Stimulated activated naive CD8-positive, alpha-beta T cell treated with anti-CD3 and anti-CD28 coated beads, Interleukin-15, amount 100 ng/mL, for 72 hours (primary cell): ENCODE measurements at regions not wholly inside any gene's neighbourhood (a gene's known extent, or its start where the extent isn't known, plus 50 kb on each side); places are given as distances from the start of the nearest gene placed in this dataset.
A peak's percentile ranks its signal among the peaks of the same experiment; 100 is the strongest.
"Not testable (repeated sequence)": the region's sequence is repeated elsewhere in the genome, so short reads cannot be mapped to it uniquely, and the experiment has no call there.

Experiments used
- ATAC-seq: fragments of 150-1000 bp; cut with Tn5 transposase; 2 replicates; pipeline ENCODE4 v1.10.0; 2021; ENCODE audit warnings: mild to moderate bottlenecking, moderate library complexity
- DNase-seq, 2 donors: peaks; one replicate each; pipeline ENCODE4 v3.0.0; 2021 to 2022
- H3K27ac Mint-ChIP-seq, 2 donors: one replicate each; pipeline ENCODE4 v1.8.0; 2022; ENCODE audit warnings: mild to moderate bottlenecking in 2 of 2, mixed read lengths in 2 of 2, moderate library complexity in 2 of 2
- H3K27me3 Mint-ChIP-seq: one replicate; pipeline ENCODE4 v1.8.0; 2022; ENCODE audit warnings: mixed read lengths
- H3K4me1 Mint-ChIP-seq: one replicate; pipeline ENCODE4 v1.8.0; 2022; ENCODE audit warnings: mild to moderate bottlenecking, mixed read lengths
- H3K4me3 Mint-ChIP-seq, 2 donors: one replicate each; pipeline ENCODE4 v1.8.0; 2022; ENCODE audit warnings: mild to moderate bottlenecking in 2 of 2, mixed read lengths in 2 of 2, moderate library complexity in 1 of 2
- H3K9me3 Mint-ChIP-seq, 2 donors: one replicate each; pipeline ENCODE4 v1.8.0; 2022; ENCODE audit warnings: mixed read lengths in 2 of 2

DNA sequence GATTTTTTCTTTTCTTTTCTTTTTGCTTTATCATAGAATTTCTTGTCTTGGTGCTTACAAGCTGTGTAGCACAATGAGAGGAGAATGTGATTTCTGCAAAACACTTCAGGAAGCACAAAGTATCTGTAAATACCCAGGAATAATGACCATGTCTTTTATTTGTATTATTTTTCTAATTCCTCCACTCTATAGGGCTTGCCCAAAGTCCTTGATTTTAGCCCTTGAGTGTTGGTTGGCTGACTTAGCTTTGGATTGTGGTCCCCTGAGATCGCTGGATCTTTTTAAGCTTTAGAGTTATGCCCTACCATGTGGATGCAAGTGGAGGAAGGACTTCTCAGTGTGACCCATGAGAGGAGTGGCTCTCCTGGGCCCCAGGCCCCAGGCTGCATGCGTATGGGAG lies 52.2 kb downstream of the HOXC4 start:
- H3K4me1 Mint-ChIP-seq = peaks cover 15% of the 10 kb centered on the region
- not testable (repeated sequence) for H3K9me3 Mint-ChIP-seq, H3K27ac Mint-ChIP-seq, ATAC-seq, DNase-seq, H3K4me3 Mint-ChIP-seq
- peaks cover 95% of the 10 kb centered on the region for H3K27me3 Mint-ChIP-seq

DNA sequence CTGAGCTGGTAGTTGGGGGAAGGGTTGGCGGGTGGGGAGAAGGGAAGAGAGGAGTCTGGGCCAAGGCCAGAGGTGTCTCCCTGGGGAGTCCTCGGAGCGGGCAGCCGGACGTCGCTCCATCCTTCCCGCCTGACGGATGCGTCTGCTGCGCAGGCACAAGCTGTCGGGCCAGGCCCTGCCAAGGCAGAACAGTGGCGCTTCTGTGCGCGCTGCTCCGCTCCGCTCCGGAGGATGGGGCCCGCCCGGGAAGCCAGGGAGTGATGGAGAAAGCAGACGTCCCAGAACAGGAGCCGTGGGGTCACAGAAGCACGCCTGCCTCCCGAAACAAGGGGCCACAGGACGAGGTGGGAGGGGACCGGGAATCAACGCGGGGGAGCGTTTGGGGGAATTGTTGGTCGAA lies 52.6 kb downstream of the HOXC4 start:
- Mint-ChIP-seq H3K27me3 (peaks cover 94% of the 10 kb centered on the region), H3K4me1 (peaks cover 15% of the 10 kb centered on the region), H3K4me3 (peak overlapping the region; percentile 22 to 66)
- not testable (repeated sequence) for ATAC-seq, DNase-seq, H3K9me3 Mint-ChIP-seq, H3K27ac Mint-ChIP-seq

DNA sequence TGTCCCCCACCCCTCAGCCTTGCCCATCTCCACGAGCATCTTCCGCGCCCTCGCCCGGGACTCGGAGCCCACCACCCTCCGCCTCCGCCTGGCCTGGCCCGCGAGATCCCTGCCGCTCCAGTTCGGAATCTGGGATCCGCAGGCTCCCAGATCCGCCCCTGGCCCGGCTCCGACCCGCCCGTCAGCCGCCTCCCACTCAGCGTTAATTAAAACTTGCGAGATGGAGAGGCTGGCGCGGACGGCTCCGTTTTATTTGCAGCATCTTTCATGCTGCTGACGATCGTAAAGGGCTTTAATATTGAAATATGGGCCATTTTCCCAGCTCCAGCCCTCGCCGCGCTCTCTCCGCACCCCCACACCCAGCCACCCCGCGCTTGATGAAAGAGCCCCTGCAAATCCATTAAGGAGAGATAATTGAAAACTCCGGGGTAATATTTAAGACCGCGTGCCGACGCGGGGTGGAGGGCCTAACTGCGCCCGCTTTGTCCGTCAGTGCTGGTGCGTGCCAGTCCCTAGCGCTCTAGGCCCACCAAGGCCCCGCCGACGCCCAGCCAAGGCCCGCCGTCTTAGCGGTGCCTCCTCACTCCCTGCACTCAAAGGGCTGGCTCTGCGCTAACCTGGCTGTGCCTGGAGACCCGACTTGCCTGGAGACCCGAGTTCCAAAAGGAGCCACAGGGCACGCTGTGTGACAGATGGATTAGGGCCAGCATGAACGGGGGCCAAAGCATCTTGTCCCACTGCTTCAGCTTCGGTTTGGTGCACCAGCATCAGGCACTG lies 53.4 kb downstream of the HOXC4 start:
- H3K9me3 Mint-ChIP-seq, H3K27ac Mint-ChIP-seq, ATAC-seq, DNase-seq: not testable (repeated sequence)
- Mint-ChIP-seq H3K27me3 (peaks cover 94% of the 10 kb centered on the region), H3K4me1 (peaks cover 15% of the 10 kb centered on the region), H3K4me3 (peak overlapping the region in 1 of 2 donors; percentile 24)

DNA sequence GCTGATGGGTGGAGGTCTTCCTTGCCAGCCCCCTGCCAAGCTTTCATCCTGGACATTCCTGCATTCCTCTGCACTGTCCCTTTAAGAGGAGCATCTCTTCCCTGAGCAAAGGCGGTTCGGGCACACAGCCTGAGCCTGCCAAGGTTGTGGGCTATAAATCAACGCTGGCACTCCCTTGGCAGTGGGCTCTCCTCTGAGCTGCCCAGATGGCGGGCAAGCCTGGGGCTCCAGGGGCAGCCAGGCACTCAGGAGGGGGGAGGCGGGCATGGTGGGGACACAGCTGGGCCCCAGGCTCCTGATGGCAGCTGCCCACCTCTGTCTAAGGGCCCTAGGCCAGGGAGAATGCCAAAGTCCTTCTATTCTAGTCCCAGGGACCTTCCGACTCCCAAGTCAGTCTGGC lies 58.7 kb downstream of the HOXC4 start:
- H3K27ac Mint-ChIP-seq, DNase-seq, H3K4me3 Mint-ChIP-seq, H3K4me1 Mint-ChIP-seq, ATAC-seq, H3K9me3 Mint-ChIP-seq: not testable (repeated sequence)
- peaks cover 76% of the 10 kb centered on the region for H3K27me3 Mint-ChIP-seq

DNA sequence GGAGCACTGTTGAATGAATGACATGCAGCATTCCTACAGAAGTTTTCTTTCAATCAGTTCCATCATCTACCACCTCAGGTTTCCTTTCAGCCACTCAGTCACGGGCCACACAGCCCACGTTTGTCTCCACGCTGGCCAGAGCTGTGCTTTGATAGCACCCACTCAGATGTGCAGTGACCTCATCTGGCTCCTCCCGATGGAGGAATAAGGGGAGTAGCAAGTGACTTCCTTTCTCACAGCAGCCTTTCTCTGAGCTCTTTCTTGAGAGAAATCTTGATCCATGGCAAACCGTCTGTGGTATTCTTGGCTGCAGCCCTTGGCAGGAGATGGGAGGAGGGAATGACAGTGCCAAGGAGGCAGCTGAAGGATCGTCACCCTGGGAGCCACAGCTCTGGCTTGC lies 62.4 kb downstream of the HOXC4 start:
- not testable (repeated sequence) for H3K27ac Mint-ChIP-seq, DNase-seq, H3K4me3 Mint-ChIP-seq

DNA sequence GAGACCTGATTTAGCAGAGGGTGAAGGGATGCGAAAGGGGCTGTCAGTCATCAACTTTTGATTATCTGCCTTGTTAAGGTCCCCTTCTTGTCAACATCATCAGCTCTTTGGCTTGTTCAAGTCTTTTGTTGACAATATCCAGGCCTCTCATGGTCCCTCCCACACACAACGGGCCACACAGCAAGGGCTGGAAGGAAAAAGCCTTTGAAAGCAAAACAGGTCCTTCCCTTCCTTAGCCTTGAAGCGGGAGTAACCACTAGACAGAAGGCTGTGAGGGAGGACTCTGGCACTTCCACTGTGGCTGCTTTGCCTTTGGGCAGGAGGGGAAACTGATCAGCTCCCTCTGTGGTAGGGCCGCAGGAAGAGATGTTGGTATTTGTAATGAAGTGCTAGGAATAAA lies 63.8 kb downstream of the HOXC4 start:
- H3K4me1 Mint-ChIP-seq, DNase-seq, H3K9me3 Mint-ChIP-seq, H3K27ac Mint-ChIP-seq, ATAC-seq, H3K4me3 Mint-ChIP-seq: not testable (repeated sequence)
- peaks cover 69% of the 10 kb centered on the region for H3K27me3 Mint-ChIP-seq

More for the DNA sequence above, 62.4 kb downstream of the HOXC4 start:
- H3K27me3 Mint-ChIP-seq = peaks cover 69% of the 10 kb centered on the region
- not testable (repeated sequence) for H3K9me3 Mint-ChIP-seq, ATAC-seq, H3K4me1 Mint-ChIP-seq

DNA sequence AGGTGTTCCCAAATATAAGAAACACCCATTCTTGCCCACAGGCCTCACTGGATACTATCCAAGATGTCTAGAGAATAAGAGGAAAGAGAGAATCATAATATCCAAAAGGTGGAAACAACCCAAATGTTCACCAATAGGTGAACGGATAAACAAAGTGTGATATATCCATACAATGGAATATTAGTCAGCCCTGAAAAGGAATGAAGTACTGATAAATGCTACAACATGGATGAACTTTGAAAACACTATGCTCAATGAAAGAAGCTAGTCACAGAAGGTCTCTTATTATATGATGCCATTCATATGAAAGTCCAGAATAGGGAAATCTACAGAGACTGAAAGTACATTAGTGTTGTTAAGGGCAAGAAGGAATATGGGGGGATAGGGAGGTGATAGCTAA lies 65.4 kb downstream of the HOXC4 start:
- H3K27me3 Mint-ChIP-seq = peaks cover 82% of the 10 kb centered on the region
- not testable (repeated sequence) for H3K9me3 Mint-ChIP-seq, H3K4me1 Mint-ChIP-seq, H3K27ac Mint-ChIP-seq, ATAC-seq, DNase-seq, H3K4me3 Mint-ChIP-seq

DNA sequence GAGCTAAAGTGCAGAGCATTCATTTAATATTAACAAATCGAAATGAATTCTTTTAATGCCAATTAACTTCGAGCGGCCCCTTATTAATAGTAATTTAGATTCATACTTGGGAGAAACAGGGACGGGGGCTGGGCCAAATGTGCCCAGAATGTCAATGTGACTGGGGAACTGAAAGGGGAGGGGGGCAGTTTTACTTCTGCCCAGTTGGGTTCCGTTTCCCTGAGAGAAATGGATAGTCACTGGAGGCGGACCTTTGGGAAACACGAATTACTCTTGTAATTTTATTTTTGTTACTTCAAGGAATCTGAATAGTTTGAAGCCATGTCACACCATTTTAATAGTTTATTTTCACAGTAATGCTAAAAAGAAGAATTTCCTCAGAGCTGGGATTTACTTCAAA lies 64.8 kb downstream of the SMUG1 start:
- DNase-seq, H3K27ac Mint-ChIP-seq, H3K4me3 Mint-ChIP-seq, H3K9me3 Mint-ChIP-seq, ATAC-seq: not testable (repeated sequence)
- Mint-ChIP-seq H3K4me1 (peaks cover 19% of the 10 kb centered on the region), H3K27me3 (peaks cover 98% of the 10 kb centered on the region)

DNA sequence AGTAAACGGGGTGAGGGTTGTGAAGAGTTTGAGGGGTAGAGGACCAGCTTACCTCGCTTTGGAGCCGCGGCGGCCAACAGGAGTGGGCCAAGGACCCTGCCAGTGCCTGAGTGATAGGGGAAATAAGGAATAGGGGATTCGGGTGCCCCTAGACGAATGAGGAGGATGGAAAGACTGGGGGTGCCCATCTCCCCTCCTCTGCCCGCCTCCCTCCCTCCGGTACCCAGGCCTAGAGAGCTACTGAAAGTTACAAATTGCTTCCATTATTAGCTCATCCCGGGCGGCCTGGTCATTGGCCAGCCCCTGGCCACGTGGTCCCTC lies 63.1 kb downstream of the SMUG1 start:
- H3K4me1 Mint-ChIP-seq = peaks cover 19% of the 10 kb centered on the region
- H3K27me3 Mint-ChIP-seq = peaks cover 93% of the 10 kb centered on the region
- not testable (repeated sequence) for H3K27ac Mint-ChIP-seq, DNase-seq, H3K9me3 Mint-ChIP-seq
- peak overlapping the region; percentile 76 to 81 for H3K4me3 Mint-ChIP-seq
- peak; percentile 51 for ATAC-seq

DNA sequence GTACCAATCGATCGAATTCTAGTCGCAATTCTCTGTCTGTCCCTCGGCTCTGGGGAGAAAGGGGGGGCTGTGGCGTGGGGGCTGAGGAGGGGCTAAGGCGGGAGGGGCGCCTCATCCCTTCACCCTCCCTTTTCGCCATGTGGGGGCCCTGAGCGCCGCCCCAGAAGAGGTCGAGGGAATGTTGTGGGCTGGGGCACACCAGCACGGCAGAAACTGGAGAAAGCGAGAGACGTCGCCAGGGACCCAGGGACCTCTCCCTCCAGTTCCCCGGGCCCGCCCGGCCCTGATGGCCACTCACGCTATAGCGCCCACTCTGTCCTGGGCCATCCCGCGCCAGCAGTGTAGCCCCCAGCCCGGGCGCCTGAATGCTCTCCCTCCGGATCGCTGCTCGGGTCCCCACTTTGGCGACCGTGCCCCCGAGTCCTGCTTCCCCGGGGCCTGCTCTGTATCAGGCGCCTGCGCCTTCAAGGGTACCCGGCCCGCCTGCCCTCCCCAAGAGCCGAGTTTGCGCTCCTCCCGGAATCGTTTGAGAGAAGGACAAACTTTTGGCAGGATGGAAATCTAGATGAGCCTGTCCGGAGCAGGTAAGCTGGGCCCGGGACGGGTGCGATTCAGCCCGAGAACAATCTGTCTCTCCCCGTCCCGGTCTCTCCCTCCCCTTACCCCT lies 62.6 kb downstream of the SMUG1 start:
- ATAC-seq (peak; percentile 64), DNase-seq (peak in 1 of 2 donors; percentile 17)
- H3K4me3 Mint-ChIP-seq = peak overlapping the region; percentile 76 to 81
- no peak overlapping the region for H3K27ac Mint-ChIP-seq
- H3K4me1 Mint-ChIP-seq = peaks cover 19% of the 10 kb centered on the region
- H3K9me3 Mint-ChIP-seq = no peaks in the 10 kb centered on the region
- H3K27me3 Mint-ChIP-seq = peaks cover 88% of the 10 kb centered on the region

DNA sequence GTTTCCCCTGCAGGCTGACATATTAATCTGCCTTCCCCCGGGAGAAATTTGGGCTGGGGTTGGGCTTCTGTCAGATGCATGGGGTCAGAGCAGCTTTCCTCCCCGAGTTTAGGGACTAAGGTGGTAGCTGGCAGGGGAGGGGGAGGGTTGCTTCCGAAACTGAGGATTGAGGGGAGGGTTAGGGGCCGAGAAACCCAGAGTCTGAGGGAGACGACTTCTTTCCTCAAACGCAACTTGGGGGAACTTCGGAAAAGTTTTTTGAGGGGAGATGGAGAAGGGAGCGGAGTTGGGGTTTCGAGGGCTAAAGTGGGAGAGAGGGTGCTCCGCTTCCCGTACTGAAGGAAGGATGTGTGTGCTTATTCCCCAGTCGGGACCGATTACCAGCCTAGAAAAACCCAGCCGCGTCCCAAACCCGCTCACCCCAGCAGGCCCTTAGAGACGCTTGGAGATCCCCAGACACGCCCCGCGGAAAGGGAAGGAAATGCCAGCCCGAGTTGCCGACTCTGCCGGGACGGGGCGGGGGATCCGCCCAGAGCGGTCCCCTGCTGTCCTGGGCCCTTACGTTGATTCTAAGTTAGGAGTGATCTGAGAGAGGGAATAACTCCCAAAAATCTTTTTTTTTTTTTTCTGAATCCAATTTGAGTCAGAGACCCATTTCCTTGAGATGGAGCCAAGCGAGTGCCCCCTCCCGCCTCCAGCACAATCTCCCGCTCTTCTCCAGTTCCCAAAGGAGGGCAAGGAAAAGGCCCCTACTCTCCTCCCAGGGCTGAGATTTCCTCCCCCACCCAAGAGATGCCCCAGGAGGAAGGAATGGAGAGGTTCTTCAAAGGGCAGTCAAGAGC lies 61.9 kb downstream of the SMUG1 start:
- DNase-seq (no peak), ATAC-seq (peak; percentile 41)
- H3K9me3 Mint-ChIP-seq = no peaks in the 10 kb centered on the region
- H3K27ac Mint-ChIP-seq = no peak overlapping the region
- H3K4me1 Mint-ChIP-seq = peaks cover 19% of the 10 kb centered on the region
- H3K4me3 Mint-ChIP-seq = peak overlapping the region; percentile 59 to 81
- H3K27me3 Mint-ChIP-seq = peaks cover 81% of the 10 kb centered on the region

DNA sequence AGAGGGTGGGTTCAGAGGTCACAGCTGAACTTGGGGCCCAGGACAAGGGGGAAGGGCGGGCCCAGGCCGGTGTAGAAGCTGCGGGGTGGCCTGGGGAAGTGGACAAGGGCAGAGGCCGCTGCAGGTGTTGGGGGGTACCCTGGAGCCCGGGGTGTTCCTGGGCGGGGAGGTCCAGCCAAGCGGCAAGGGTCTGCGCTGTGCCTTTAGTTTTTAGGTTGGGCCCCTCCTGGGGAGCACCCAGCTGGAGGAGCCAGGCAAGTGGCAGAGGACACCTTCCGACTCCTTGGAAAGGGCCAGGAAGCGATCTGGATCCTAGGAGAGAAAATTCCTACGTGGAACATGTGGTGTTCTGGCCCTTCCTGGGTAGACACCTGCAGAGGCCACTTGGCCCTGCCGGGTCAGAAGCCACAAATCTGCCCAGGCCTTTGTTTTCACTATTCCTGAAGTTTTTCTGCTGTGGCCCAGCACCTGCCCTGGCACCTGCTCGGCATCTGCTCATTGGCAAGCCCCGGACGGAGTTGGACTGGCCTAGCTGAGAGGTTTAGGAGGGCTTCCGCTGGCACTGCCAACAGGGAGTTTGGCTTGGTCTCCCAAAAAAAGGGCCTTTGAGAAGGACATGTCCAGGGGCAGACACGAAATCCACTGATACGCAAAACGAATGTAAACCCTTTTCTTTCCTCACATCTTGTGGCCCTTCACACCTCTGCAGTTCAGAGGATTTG lies 61.1 kb downstream of the SMUG1 start:
- Mint-ChIP-seq H3K27ac (no peak overlapping the region), H3K9me3 (no peaks in the 10 kb centered on the region), H3K4me1 (peaks cover 19% of the 10 kb centered on the region), H3K27me3 (peaks cover 73% of the 10 kb centered on the region), H3K4me3 (peak overlapping the region in 1 of 2 donors; percentile 81)
- DNase-seq (no peak), ATAC-seq (peak; percentile 26)

DNA sequence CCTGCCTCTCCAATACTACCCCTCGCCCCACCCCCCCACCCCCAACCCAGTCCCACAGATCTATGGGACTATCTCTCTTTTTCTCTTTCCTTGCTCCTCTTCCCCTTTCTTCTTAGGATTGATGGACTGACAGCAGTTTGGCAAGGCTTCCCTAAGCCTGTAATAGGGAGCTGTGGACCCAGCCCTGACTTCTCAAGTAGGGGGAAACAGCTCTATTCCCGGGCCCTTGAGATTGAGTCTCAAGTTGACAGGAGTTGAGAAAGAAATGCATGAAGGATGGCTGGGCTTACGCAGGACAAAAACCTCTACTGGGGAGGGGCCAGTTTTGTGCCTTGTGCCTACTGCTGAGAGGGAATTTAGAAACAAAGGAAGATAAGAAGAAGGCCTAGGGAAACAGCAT lies 60.4 kb downstream of the SMUG1 start:
- peaks cover 19% of the 10 kb centered on the region for H3K4me1 Mint-ChIP-seq
- H3K9me3 Mint-ChIP-seq = no peaks in the 10 kb centered on the region
- H3K27me3 Mint-ChIP-seq = peaks cover 70% of the 10 kb centered on the region
- no peak overlapping the region for H3K4me3 Mint-ChIP-seq
- no peak overlapping the region for H3K27ac Mint-ChIP-seq
- DNase-seq (no peak), ATAC-seq (no peak)

DNA sequence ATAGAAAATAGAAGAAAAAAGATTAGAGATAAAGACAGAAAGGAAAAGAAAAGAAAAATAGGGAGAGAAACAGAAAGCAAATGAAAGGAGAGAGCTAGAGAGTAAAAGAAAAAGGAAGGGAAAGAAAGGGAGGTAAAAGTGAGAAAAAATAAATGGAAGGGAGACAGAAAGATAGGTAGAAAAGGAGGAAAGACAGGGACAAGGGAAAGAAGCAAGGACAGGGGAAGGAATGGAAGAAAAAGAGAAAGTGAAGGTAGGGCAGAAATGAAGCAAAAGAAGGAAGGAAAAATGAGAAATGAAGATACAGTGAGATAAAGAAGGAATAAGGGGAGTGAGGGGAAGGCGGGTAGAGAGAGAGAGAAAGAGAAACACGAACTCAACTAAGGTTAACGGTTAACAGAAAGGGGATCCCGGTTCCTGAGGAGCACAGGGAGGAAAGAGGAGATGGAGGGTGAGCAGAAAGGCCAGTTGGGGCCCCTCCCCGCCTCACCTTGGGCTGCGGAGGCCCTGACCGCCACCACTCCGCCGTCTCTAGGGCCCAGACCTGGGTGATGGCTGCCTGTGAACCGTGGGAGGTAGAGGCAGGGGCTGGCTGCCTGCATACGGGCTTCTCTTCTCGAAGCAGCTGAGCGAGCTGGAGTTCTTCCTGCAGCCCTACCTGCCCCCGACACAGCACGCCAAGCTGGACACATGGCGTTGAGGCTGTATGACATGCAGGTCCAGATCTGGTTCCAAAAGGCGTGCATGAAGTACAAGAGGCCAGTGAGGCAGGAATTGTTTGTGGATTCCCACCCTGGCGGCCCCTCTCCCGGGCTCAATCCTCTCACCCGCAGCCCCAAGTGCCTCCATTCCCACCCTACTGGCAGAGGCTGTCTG lies 59.5 kb downstream of the SMUG1 start:
- Mint-ChIP-seq H3K4me3 (no peak overlapping the region), H3K27ac (no peak overlapping the region), H3K9me3 (no peaks in the 10 kb centered on the region), H3K4me1 (peaks cover 19% of the 10 kb centered on the region), H3K27me3 (peaks cover 70% of the 10 kb centered on the region)
- DNase-seq = no peak
- ATAC-seq = no peak
